GM12892 (cell line): ENCODE measurements at regions not wholly inside any gene's neighbourhood (a gene's known extent, or its start where the extent isn't known, plus 50 kb on each side); places are given as distances from the start of the nearest gene placed in this dataset.

Experiments
- POLR2A ChIP-seq: IDR thresholded peaks from 2 replicates; pipeline ENCODE4 v1.6.1; 2011; ENCODE audit warnings: low read depth, low read length, control low read depth
- POLR2AphosphoS5 ChIP-seq: IDR thresholded peaks from 2 replicates; pipeline ENCODE4 v1.6.1; 2011; ENCODE audit warnings: low read depth, low read length, control low read depth
- TAF1 ChIP-seq: IDR thresholded peaks from 2 replicates; pipeline ENCODE4 v1.6.1; 2011; ENCODE audit warnings: low read depth, mild to moderate bottlenecking, control low read depth, low read length, borderline replicate concordance

DNA sequence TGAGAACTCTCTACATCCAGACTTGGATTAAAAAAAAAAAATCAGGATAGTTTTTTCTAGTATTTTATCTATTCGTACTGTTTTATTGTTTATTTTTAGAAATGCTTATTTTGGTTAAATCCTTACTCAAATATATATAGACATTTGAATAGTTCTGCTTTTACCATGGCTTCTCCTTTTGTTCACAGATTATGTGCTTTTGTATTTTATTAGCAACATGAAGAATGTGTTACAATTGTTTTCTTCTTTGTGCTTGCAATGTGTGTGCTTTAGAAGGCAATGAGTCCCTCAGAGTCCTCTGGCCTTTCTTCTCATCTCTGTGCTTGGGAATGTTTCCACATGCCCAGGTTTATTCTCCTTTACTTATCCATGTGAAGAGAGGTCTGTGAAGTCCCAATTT is 324.0 kb downstream of the KCNRG start:
- TF ChIP-seq POLR2A (no peak), TAF1 (no peak), POLR2AphosphoS5 (no peak)
